Brain microvascular endothelial cell (primary cell): ENCODE measurements at regions not wholly inside any gene's neighbourhood (a gene's known extent, or its start where the extent isn't known, plus 50 kb on each side); places are given as distances from the start of the nearest gene placed in this dataset.
A peak's percentile ranks its signal among the peaks of the same experiment; 100 is the strongest.

Experiments used
- DNase-seq: peaks from one replicate; pipeline ENCODE4 v3.0.0-alpha.2; 2020
- H3K27ac ChIP-seq: fragments of 250-450 bp; sonication (Bioruptor Pico); 2 replicates; pipeline ENCODE4 v1.5.1; 2020; ENCODE audit warnings: mild to moderate bottlenecking, moderate library complexity
- H3K27me3 ChIP-seq: fragments of 250-450 bp; sonication (Bioruptor Pico); replicated peaks from 2 replicates; pipeline ENCODE4 v1.5.1; 2020; ENCODE audit warnings: mild to moderate bottlenecking
- H3K36me3 ChIP-seq: fragments of 250-450 bp; sonication (Bioruptor Pico); replicated peaks from 2 replicates; pipeline ENCODE4 v1.5.1; 2020; ENCODE audit warnings: mild to moderate bottlenecking
- H3K4me3 ChIP-seq: 2 replicates; pipeline ENCODE4 v1.5.1; 2011; ENCODE audit warnings: low read depth, mild to moderate bottlenecking, control low read depth, low read length, moderate library complexity
- in situ Hi-C: cut with HindIII; loops from 2 replicates; pipeline ENCODE4 v1.10.0; 2017; ENCODE audit warnings: low sequenced_read_pairs, low pct_ligation_motif_present
- TF ChIP-seq, protein P1 (sequence below): IDR thresholded peaks from 2 replicates; pipeline ENCODE4 v1.5.1; 2011; ENCODE audit warnings: low read depth, mild to moderate bottlenecking, moderate library complexity, low read length, control low read depth, inconsistent platforms; ENCODE audit errors: missing control alignments

DNA sequence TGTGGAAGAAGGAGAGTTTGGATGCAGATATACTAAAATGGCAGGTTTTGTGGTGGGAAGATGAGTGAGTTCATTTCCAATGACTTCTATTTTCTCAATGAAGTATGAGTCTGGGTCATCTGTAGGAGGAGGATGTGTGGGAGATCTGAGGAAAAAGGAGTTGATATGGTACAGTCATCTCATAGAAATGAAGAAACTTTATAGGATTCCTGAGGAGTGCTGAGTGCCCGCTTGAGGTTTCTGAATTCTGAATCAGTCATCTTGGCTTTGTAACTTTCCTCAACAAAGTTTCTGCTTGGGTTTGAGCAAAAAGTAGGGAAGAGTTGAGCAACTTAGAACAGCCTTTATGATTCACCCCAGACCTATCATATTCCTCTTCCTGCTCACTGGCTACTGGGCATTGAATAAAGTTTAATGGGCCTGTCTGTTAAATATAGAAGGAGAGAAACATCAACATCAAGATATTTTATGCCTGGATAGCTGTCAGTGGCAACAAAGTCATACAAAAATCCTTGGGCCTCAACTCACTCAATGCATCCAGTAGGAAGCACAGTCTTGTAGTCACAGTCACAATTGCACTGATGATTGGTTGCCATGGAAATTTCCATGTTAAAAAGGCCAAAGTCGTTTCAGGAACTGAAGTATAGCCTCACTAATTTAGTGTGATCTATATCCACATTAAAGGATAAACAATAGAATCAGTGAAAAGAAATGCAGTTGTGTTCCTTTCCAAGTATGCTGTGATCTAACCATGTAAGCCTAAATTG is 284.7 kb downstream of the DUSP6 start:
- Histone ChIP-seq H3K4me3 (no peak overlapping the region), H3K27me3 (no peaks in the 10 kb centered on the region), H3K36me3 (no peaks in the 10 kb centered on the region), H3K27ac (peak overlapping the region; percentile 80)
- peak; percentile 90 for DNase-seq
- in situ Hi-C loops, result no loop called here
- TF ChIP-seq, protein P1, sequence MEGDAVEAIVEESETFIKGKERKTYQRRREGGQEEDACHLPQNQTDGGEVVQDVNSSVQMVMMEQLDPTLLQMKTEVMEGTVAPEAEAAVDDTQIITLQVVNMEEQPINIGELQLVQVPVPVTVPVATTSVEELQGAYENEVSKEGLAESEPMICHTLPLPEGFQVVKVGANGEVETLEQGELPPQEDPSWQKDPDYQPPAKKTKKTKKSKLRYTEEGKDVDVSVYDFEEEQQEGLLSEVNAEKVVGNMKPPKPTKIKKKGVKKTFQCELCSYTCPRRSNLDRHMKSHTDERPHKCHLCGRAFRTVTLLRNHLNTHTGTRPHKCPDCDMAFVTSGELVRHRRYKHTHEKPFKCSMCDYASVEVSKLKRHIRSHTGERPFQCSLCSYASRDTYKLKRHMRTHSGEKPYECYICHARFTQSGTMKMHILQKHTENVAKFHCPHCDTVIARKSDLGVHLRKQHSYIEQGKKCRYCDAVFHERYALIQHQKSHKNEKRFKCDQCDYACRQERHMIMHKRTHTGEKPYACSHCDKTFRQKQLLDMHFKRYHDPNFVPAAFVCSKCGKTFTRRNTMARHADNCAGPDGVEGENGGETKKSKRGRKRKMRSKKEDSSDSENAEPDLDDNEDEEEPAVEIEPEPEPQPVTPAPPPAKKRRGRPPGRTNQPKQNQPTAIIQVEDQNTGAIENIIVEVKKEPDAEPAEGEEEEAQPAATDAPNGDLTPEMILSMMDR, result no peak

DNA sequence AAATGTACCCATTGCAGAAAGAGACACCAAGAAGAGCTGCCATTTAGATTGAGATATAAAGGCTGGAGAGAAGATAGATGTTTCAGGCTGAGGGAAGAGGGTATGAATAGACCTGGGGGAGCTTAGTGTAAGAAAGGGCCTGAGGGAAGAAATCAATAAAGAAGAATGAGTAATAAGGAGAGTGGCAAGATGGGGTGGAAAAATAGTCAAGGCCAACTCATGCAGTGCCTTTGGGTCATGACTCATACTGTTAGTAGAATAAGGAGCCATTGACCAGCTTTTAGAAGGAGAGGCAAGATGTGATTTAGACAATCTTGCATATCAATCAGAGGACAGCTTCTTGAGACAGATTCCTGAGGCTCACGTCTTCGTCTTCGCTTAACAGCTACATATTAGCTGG is 287.5 kb downstream of the DUSP6 start:
- no peak overlapping the region for H3K27ac ChIP-seq
- in situ Hi-C loops, result no loop called here
- TF ChIP-seq, protein P1, result no peak

DNA sequence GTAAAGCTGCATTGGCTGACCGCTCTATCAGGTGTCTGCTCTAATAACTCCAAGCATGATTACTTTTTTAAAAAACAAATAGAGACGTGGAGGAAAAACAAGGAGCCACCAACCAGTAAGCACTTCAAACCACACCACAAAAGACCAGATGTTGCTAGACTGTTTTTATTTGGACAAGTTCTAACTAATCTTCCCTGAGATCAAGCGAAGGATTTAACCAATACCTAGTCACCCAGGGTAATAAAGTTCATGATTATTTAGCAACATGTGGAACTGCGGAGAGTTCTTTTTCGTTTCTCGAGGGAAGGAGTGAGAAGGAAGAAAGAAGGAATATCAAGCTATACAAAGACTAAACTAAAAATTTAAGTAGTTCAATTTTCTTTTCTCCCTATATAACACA is 288.1 kb downstream of the DUSP6 start:
- no peak for DNase-seq
- TF ChIP-seq, protein P1, result no peak
- in situ Hi-C loops, result no loop called here
- Histone ChIP-seq H3K27ac (no peak overlapping the region), H3K27me3 (no peaks in the 10 kb centered on the region), H3K36me3 (no peaks in the 10 kb centered on the region), H3K4me3 (no peak overlapping the region)

More for the DNA sequence above, 287.5 kb downstream of the DUSP6 start:
- Histone ChIP-seq H3K27me3 (no peaks in the 10 kb centered on the region), H3K4me3 (no peak overlapping the region), H3K36me3 (no peaks in the 10 kb centered on the region)
- peak; percentile 51 for DNase-seq

DNA sequence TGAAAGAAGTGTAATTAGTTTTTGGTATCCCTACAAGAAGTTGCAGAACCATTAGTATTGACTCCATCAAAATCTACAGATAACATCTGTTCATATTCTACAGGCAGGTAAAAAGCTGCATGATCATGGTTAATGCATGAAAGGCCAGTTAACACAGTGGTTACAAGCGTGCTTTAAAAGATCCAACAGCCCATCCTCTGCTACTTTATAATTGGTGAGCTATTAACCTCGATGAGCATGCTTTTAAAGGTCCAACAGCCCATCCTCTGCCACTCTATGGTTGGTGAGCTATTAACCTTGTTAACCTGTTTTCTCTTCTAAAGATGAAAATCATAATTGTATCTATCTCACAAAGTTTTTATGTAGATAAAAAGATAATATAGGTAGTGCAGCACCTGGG is 289.3 kb downstream of the DUSP6 start:
- DNase-seq, result no peak
- TF ChIP-seq, protein P1, result no peak
- Histone ChIP-seq H3K36me3 (no peaks in the 10 kb centered on the region), H3K27me3 (no peaks in the 10 kb centered on the region), H3K4me3 (no peak overlapping the region), H3K27ac (no peak overlapping the region)
- in situ Hi-C loops, result no loop called here

DNA sequence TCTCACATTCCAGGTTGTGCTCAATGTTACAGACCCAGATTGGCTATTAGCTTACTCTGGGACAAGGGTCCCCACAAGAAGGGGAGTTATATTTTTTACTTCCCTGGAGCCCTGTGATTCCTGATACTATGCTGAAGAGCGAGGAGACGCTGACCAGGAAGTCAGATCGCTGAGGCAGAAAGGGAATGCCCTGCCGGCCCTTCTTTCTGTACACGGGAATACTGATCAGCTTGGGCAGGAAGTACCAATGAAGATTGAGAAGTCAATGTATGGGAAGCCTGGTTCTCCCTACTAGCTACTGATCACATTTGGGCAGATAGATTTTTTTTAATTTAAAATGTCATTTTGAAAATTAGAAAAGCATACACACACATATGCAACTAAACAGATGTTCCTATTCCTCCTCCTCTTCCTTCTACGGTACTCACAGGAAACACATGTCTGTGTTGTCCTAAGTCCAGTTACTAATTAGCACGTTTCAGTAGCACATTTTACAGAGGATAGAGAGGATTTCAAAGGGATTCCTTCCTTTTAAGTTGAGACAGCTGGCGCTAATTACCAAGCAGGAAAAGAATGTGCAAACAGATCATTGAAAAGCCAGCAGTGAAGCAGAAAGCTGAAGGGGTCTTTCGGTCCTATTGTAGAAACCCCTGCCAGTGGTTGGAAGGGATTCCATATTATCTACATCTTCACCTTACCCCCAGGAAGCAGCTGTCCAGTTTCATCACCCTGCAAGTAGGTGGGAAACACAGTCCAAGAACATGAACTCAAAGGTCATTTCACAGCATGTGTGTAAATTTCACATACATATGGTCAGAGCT is 292.4 kb downstream of the DUSP6 start:
- Histone ChIP-seq H3K4me3 (no peak overlapping the region), H3K36me3 (no peaks in the 10 kb centered on the region), H3K27me3 (no peaks in the 10 kb centered on the region), H3K27ac (no peak overlapping the region)
- TF ChIP-seq, protein P1, result no peak
- no peak for DNase-seq
- in situ Hi-C loops, result loop anchor here (10.0 kb wide), 1 partner anchor 405 kb away; no protein-coding TSS in a partner anchor
